ENCODE measurements at regions not wholly inside any gene's neighbourhood (a gene's known extent, or its start where the extent isn't known, plus 50 kb on each side); places are given as distances from the start of the nearest gene placed in this dataset.

GRCh38 chr6:33953171-33953570 lies 149.4 kb upstream of the MLN start:
- ATAC-seq, result no peak
- TF ChIP-seq ELF4 (CRISPR knock-in tag; IDR thresholded peaks at IDR 0.05; ENCODE audit: low read depth) (no peak), ZNF532 (CRISPR knock-in tag; IDR thresholded peaks at IDR 0.05; ENCODE audit: borderline replicate concordance) (no peak), IRF2 (CRISPR knock-in tag; IDR thresholded peaks at IDR 0.05; ENCODE audit: borderline replicate concordance, low read depth) (no peak), ZNF281 (CRISPR knock-in tag; IDR thresholded peaks at IDR 0.05) (no peak), ATF1 (CRISPR knock-in tag; IDR thresholded peaks at IDR 0.05) (no peak), ZMAT4 (CRISPR knock-in tag; IDR thresholded peaks at IDR 0.05) (no peak), ZNF138 (CRISPR knock-in tag; conservative IDR thresholded peaks at IDR 0.05) (no peak), CREB1 (CRISPR knock-in tag; IDR thresholded peaks at IDR 0.05) (no peak), CREM (CRISPR knock-in tag; IDR thresholded peaks at IDR 0.05) (no peak), E2F4 (CRISPR knock-in tag; IDR thresholded peaks at IDR 0.05; ENCODE audit: borderline replicate concordance, low read depth) (no peak), PREB (CRISPR knock-in tag; IDR thresholded peaks at IDR 0.05; ENCODE audit: borderline replicate concordance) (no peak), ERG (CRISPR knock-in tag; IDR thresholded peaks at IDR 0.05) (no peak), ZNF512 (CRISPR knock-in tag; IDR thresholded peaks at IDR 0.05; ENCODE audit: borderline replicate concordance) (no peak), ETV6 (CRISPR knock-in tag; IDR thresholded peaks at IDR 0.05) (no peak), ZNF232 (CRISPR knock-in tag; IDR thresholded peaks at IDR 0.05) (no peak), USF1 (CRISPR knock-in tag; IDR thresholded peaks at IDR 0.05) (no peak)
- POLR2A ChIA-PET, result no interaction called here
- DNase-seq (ENCODE audit: low spot score), result no peak
- peaks cover 41% of the 10 kb centered on the region for H3K4me1 Mint-ChIP-seq
- CTCF ChIA-PET, result interaction anchor here (0.5 to 2.5 kb wide), 2 partner anchors 74 to 711 kb away, joined by 3 to 9 read pairs; no protein-coding TSS in a partner anchor
- H3K27ac Mint-ChIP-seq, result no peak overlapping the region
- H3K4me3 Mint-ChIP-seq, result no peak overlapping the region
- H3K36me3 Mint-ChIP-seq, result no peaks in the 10 kb centered on the region
- H3K9me3 Mint-ChIP-seq, result no peaks in the 10 kb centered on the region
- peaks cover 16% of the 10 kb centered on the region for H3K27me3 Mint-ChIP-seq (ENCODE audit: low read depth)
